Hepatocyte (in vitro differentiated cells): ENCODE measurements at regions not wholly inside any gene's neighbourhood (a gene's known extent, or its start where the extent isn't known, plus 50 kb on each side); places are given as distances from the start of the nearest gene placed in this dataset.

Experiments used
- DNase-seq: peaks from one replicate; pipeline ENCODE4 v3.0.0-alpha.2; 2016; ENCODE audit warnings: low spot score
- H2AFZ ChIP-seq: fragments of 200-600 bp; sonication (generic); 2 replicates; pipeline ENCODE4 v1.6.0; 2016; ENCODE audit warnings: antibody characterized with exemption, mild to moderate bottlenecking
- H3K27ac ChIP-seq: fragments of 200-600 bp; sonication (generic); 2 replicates; pipeline ENCODE4 v1.5.1; 2016; ENCODE audit warnings: mild to moderate bottlenecking
- H3K27me3 ChIP-seq: fragments of 200-600 bp; sonication (generic); 2 replicates; pipeline ENCODE4 v1.6.1; 2016
- H3K36me3 ChIP-seq: fragments of 200-600 bp; sonication (generic); replicated peaks from 2 replicates; pipeline ENCODE4 v1.5.1; 2016; ENCODE audit warnings: low read depth; ENCODE audit not compliant: insufficient read depth
- H3K4me1 ChIP-seq: fragments of 200-600 bp; sonication (generic); 2 replicates; pipeline ENCODE4 v1.5.1; 2016; ENCODE audit warnings: mild to moderate bottlenecking, moderate library complexity; ENCODE audit not compliant: insufficient read depth
- H3K4me2 ChIP-seq: fragments of 200-600 bp; sonication (generic); 2 replicates; pipeline ENCODE4 v1.6.0; 2016
- H3K4me3 ChIP-seq: fragments of 200-600 bp; sonication (generic); 2 replicates; pipeline ENCODE4 v1.5.1; 2016; ENCODE audit warnings: mild to moderate bottlenecking
- H3K79me2 ChIP-seq: fragments of 200-600 bp; sonication (generic); 2 replicates; pipeline ENCODE4 v1.6.0; 2017; ENCODE audit warnings: mild to moderate bottlenecking
- H3K9me2 ChIP-seq: fragments of 200-600 bp; sonication (generic); replicated peaks from 2 replicates; pipeline ENCODE4 v1.6.0; 2017; ENCODE audit warnings: mild to moderate bottlenecking; ENCODE audit not compliant: insufficient read depth
- H3K9me3 ChIP-seq: fragments of 200-600 bp; sonication (generic); 2 replicates; pipeline ENCODE4 v1.5.1; 2016; ENCODE audit warnings: low read depth, mild to moderate bottlenecking
- H4K20me1 ChIP-seq: fragments of 200-600 bp; sonication (generic); 2 replicates; pipeline ENCODE4 v1.6.0; 2016; ENCODE audit warnings: mild to moderate bottlenecking; ENCODE audit not compliant: insufficient read depth, poor library complexity, severe bottlenecking
- EZH2 ChIP-seq: fragments of 200-600 bp; sonication (generic); IDR thresholded peaks from 2 replicates; pipeline ENCODE4 v1.6.1; 2016; ENCODE audit warnings: antibody characterized with exemption, mild to moderate bottlenecking, borderline replicate concordance
- EZH2phosphoT487 ChIP-seq: fragments of 200-600 bp; sonication (generic); IDR thresholded peaks from one replicate; pipeline ENCODE4 v1.6.1; 2018; ENCODE audit warnings: antibody characterized with exemption, mild to moderate bottlenecking, low read depth, moderate library complexity; ENCODE audit not compliant: unreplicated experiment, severe bottlenecking
- WGBS: methylation state at CpG from one replicate; pipeline ENCODE4 v1.1.6; 2016; ENCODE audit warnings: low lambda C conversion rate; ENCODE audit errors: missing lambda C conversion rate; 5-methylcytosine and 5-hydroxymethylcytosine counted together
- TF ChIP-seq, protein P1 (sequence below): fragments of 200-600 bp; sonication (generic); IDR thresholded peaks from 2 replicates; pipeline ENCODE4 v1.5.1; 2016; ENCODE audit warnings: antibody characterized with exemption, mild to moderate bottlenecking; ENCODE audit not compliant: poor library complexity

DNA sequence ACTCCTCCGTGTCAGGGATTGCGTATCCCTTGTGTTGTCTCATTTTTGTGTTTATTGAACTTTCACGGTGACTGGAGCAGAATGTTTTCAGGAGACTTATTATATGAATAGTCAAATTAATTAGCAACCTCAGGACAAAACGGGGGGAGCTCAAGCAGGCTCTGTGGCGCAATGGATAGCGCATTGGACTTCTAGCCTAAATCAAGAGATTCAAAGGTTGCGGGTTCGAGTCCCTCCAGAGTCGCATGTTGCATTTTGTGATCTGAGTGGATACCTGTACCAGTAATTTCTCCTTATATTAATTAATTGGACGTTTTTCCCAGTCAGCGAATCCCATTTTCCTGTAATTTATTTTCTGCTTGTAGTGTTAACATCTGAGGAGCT, 89.1 kb upstream of the ZNF184 start:
- Histone ChIP-seq H3K9me3 (no peaks in the 10 kb centered on the region), H3K4me1 (peaks cover 7% of the 10 kb centered on the region), H3K79me2 (no peaks in the 10 kb centered on the region), H3K36me3 (no peaks in the 10 kb centered on the region), H3K4me3 (no peak overlapping the region), H3K27ac (no peak overlapping the region), H2AFZ (no peak overlapping the region), H3K27me3 (peaks cover 38% of the 10 kb centered on the region), H3K4me2 (no peak overlapping the region), H3K9me2 (no peaks in the 10 kb centered on the region), H4K20me1 (no peaks in the 10 kb centered on the region)
- DNase-seq, result no peak
- TF ChIP-seq, protein P1, sequence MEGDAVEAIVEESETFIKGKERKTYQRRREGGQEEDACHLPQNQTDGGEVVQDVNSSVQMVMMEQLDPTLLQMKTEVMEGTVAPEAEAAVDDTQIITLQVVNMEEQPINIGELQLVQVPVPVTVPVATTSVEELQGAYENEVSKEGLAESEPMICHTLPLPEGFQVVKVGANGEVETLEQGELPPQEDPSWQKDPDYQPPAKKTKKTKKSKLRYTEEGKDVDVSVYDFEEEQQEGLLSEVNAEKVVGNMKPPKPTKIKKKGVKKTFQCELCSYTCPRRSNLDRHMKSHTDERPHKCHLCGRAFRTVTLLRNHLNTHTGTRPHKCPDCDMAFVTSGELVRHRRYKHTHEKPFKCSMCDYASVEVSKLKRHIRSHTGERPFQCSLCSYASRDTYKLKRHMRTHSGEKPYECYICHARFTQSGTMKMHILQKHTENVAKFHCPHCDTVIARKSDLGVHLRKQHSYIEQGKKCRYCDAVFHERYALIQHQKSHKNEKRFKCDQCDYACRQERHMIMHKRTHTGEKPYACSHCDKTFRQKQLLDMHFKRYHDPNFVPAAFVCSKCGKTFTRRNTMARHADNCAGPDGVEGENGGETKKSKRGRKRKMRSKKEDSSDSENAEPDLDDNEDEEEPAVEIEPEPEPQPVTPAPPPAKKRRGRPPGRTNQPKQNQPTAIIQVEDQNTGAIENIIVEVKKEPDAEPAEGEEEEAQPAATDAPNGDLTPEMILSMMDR, result no peak
- no peak for TF ChIP-seq EZH2
- no peak for TF ChIP-seq EZH2phosphoT487
- 79% methylated on average over 11 of the region's 11 CpGs for WGBS

DNA sequence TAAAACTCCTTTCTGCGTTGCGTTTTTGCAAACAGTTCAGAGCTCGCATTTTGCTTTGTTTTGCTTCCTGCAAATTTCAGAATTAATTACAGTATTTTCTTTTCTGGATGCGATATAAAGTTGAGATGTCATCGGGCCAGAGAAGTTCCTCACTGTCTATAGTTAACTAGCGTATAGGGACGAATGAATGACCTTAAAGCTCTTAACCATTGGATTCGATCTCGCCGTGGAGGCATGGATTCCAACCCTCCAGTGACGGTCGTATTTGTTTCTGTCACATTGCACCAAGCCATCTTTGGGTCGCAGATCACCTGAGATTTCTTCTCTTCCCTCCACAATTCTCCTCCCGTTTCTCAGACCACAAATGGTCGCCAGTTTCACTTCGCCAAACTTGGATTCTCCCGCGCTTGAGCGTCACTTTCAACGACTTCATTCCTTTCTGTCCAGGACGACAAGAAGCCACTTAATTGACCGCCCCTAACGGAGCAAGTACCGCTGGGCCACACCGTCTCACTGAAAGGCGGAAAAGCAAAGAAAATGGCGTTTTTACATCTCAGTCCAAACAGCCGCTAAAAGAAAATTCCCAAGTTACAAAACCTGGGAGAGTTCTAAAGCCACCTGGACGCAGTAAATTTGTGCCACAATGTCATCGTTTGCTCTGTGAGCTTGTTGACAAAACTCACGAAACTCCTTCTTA, 85.3 kb upstream of the ZNF184 start:
- no peaks in the 10 kb centered on the region for H3K4me1 ChIP-seq
- H3K79me2 ChIP-seq, result no peaks in the 10 kb centered on the region
- no peak for DNase-seq
- no peak overlapping the region for H3K4me3 ChIP-seq
- no peak overlapping the region for H3K27ac ChIP-seq
- H4K20me1 ChIP-seq, result no peaks in the 10 kb centered on the region
- H3K36me3 ChIP-seq, result no peaks in the 10 kb centered on the region
- no peak overlapping the region for H2AFZ ChIP-seq
- no peak overlapping the region for H3K4me2 ChIP-seq
- no peak for TF ChIP-seq EZH2phosphoT487
- TF ChIP-seq, protein P1, result no peak
- H3K9me2 ChIP-seq, result no peaks in the 10 kb centered on the region
- no peaks in the 10 kb centered on the region for H3K9me3 ChIP-seq
- H3K27me3 ChIP-seq, result peaks cover 11% of the 10 kb centered on the region
- 93% methylated on average over 31 of the region's 31 CpGs for WGBS

DNA sequence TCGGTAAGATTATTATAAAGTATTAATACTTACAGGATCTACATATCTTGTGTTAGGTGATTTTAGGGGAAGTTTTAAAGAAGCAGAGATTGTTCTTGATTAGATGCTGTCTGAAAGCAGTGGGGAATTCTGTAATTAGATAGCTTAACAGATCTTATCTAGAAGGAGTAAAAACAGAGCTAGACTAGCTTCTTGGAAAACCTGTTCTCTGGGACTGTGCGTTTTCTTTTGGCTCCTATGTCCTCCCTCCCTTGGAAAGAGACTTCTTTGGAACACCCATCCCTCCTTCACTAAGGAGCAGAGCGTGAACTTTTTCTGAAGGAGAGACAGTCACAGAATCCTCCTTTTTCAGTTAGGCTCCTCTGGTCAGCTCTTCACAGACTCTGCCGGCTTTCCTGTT, 83.5 kb upstream of the ZNF184 start:
- Histone ChIP-seq H3K4me1 (no peaks in the 10 kb centered on the region), H3K9me2 (no peaks in the 10 kb centered on the region), H3K4me2 (no peak overlapping the region), H3K27ac (no peak overlapping the region), H3K27me3 (peaks cover 4% of the 10 kb centered on the region), H3K4me3 (no peak overlapping the region), H3K9me3 (no peaks in the 10 kb centered on the region), H4K20me1 (no peaks in the 10 kb centered on the region), H2AFZ (no peak overlapping the region), H3K36me3 (no peaks in the 10 kb centered on the region), H3K79me2 (no peaks in the 10 kb centered on the region)
- no peak for DNase-seq
- no peak for TF ChIP-seq EZH2phosphoT487
- TF ChIP-seq EZH2, result no peak
- TF ChIP-seq, protein P1, result no peak
- 50% methylated on average over 4 of the region's 4 CpGs for WGBS
